HepG2 (cell line): ENCODE measurements at regions not wholly inside any gene's neighbourhood (a gene's known extent, or its start where the extent isn't known, plus 50 kb on each side); places are given as distances from the start of the nearest gene placed in this dataset.

ENCODE experiments used
- ATAC-seq: fragments of 200-7000 bp; cut with Tn5 transposase; 3 replicates; pipeline ENCODE4 v1.9.1; 2020; ENCODE audit warnings: mild to moderate bottlenecking, moderate library complexity
- BruUV-seq: library from RNA; stranded (reverse); fragments of 400-500 nt; replicated peaks from 2 replicates; lab custom pipeline; 2021; lab: Mats Ljungman, UMichigan
- CTCF ChIA-PET: fragments of 300-600 bp; formaldehyde crosslinking; extraction: SDS; loops from one replicate; lab custom pipeline; 2021; ENCODE audit warnings: low total read pairs, inconsistent platforms, low intra/inter-chr PET ratio; lab: Yijun Ruan, JAX
- POLR2A ChIA-PET: fragments of 350-600 bp; sonication (Branson Sonifier 250); formaldehyde crosslinking; loops from one replicate; lab custom pipeline; 2020; ENCODE audit warnings: antibody characterized with exemption, inconsistent platforms; lab: Yijun Ruan, JAX
- DNase-seq: peaks from one replicate; pipeline ENCODE4 v3.0.0-alpha.2; 2015; ENCODE audit warnings: low spot score
- FAIRE-seq: peaks from 3 replicates; lab custom pipeline; 2011; peaks lifted over from hg19 to GRCh38; lab: Jason Lieb, UNC
- H2AFZ ChIP-seq: one replicate; pipeline ENCODE4 v1.6.1; 2011; ENCODE audit warnings: low read length, inconsistent platforms
- H3K27ac ChIP-seq: fragments of 300-600 bp; 3 replicates; pipeline ENCODE4 v1.8.0; 2011; ENCODE audit warnings: mixed run types, mild to moderate bottlenecking, mixed read lengths, low read length, inconsistent platforms; ENCODE audit not compliant: insufficient read depth; ENCODE audit errors: extremely low read length
- H3K27me3 ChIP-seq, 2 experiments: fragments of 200-600 bp in 1 of 2; 2 replicates in 1 of 2; 3 replicates in 1 of 2; pipeline versions ENCODE4 v1.6.0 to v1.8.0; 2011; ENCODE audit warnings: low read length in 2 of 2, mild to moderate bottlenecking in 2 of 2, moderate library complexity in 2 of 2, inconsistent platforms in 1 of 2; ENCODE audit not compliant: insufficient read depth in 2 of 2, control insufficient read depth in 1 of 2
- H3K36me3 ChIP-seq, 2 experiments: fragments of 200-600 bp in 1 of 2; replicated peaks in 1 of 2; 2 replicates in 1 of 2; 3 replicates in 1 of 2; pipeline versions ENCODE4 v1.5.1 to v1.8.0; 2011; ENCODE audit warnings: low read length in 2 of 2, inconsistent platforms in 1 of 2; ENCODE audit not compliant: insufficient read depth in 2 of 2, control insufficient read depth in 1 of 2
- H3K4me1 ChIP-seq: 2 replicates; pipeline ENCODE4 v1.5.1; 2012; ENCODE audit warnings: low read length, inconsistent platforms; ENCODE audit not compliant: insufficient read depth
- H3K4me2 ChIP-seq: 2 replicates; pipeline ENCODE4 v1.6.0; 2011; ENCODE audit warnings: low read depth, low read length, inconsistent platforms
- H3K4me3 ChIP-seq, 3 experiments: fragments of 200-600 bp in 1 of 3; sonication (generic), shearing (Covaris generic) in 1 of 3; replicated peaks in 1 of 3; 2 replicates each; pipeline ENCODE4 v1.5.1; 2011 to 2016; ENCODE audit warnings: low read length in 3 of 3, inconsistent platforms in 2 of 3, low read depth in 2 of 3, mild to moderate bottlenecking in 2 of 3, control low read depth in 1 of 3, mixed read lengths in 1 of 3; ENCODE audit not compliant: insufficient read depth in 1 of 3
- H3K79me2 ChIP-seq: one replicate; pipeline ENCODE4 v1.6.1; 2011; ENCODE audit warnings: low read length, inconsistent platforms; ENCODE audit not compliant: insufficient read depth
- H3K9ac ChIP-seq: 2 replicates; pipeline ENCODE4 v1.6.0; 2011; ENCODE audit warnings: mild to moderate bottlenecking, low read depth, low read length, inconsistent platforms; ENCODE audit not compliant: insufficient read depth
- H3K9me3 ChIP-seq: 2 replicates; pipeline ENCODE4 v1.5.1; 2012; ENCODE audit warnings: mild to moderate bottlenecking, low read length
- H4K20me1 ChIP-seq: 2 replicates; pipeline ENCODE4 v1.6.0; 2011; ENCODE audit warnings: inconsistent platforms, mild to moderate bottlenecking, low read length, moderate library complexity; ENCODE audit not compliant: insufficient read depth
- CHD2 ChIP-seq: IDR thresholded peaks from 2 replicates; pipeline ENCODE4 v1.6.1; 2011; ENCODE audit warnings: low read depth, low read length, improper control_type of control experiment
- CREB3 ChIP-seq: sonication (generic); formaldehyde crosslinking; IDR thresholded peaks from 2 replicates; pipeline ENCODE4 v1.5.0; 2020; ENCODE audit warnings: missing genetic modification reagents
- IKZF1 ChIP-seq: fragments of 450-650 bp; IDR thresholded peaks from 2 replicates; pipeline ENCODE4 v1.7.1; 2016
- KIAA2018 ChIP-seq: sonication (generic); formaldehyde crosslinking; IDR thresholded peaks from 2 replicates; pipeline ENCODE4 v1.5.0; 2020; ENCODE audit warnings: mild to moderate bottlenecking, missing genetic modification reagents, borderline replicate concordance
- MBD4 ChIP-seq: IDR thresholded peaks from 2 replicates; pipeline ENCODE4 v1.6.1; 2012; ENCODE audit warnings: low read length, inconsistent platforms, borderline replicate concordance
- RELA ChIP-seq: sonication (generic); formaldehyde crosslinking; IDR thresholded peaks from 2 replicates; pipeline ENCODE4 v1.4.0; 2020; ENCODE audit warnings: missing genetic modification reagents
- TCF12 ChIP-seq, 2 experiments: fragments of 450-650 bp in 1 of 2; sonication (generic) in 1 of 2; formaldehyde crosslinking in 1 of 2; IDR thresholded peaks; 2 replicates each; pipeline versions ENCODE4 v1.6.1 to v1.8.0; 2017 to 2022; ENCODE audit warnings: antibody characterized with exemption in 1 of 2, mild to moderate bottlenecking in 1 of 2, missing genetic modification reagents in 1 of 2, moderate library complexity in 1 of 2
- TEAD3 ChIP-seq: optimal IDR thresholded peaks from 2 replicates; pipeline ENCODE3; 2016; ENCODE audit warnings: borderline replicate concordance
- XBP1 ChIP-seq: sonication (generic); formaldehyde crosslinking; IDR thresholded peaks from 2 replicates; pipeline ENCODE4 v1.5.0; 2020; ENCODE audit warnings: missing genetic modification reagents
- ZNF788 ChIP-seq: sonication (generic); formaldehyde crosslinking; IDR thresholded peaks from 2 replicates; pipeline ENCODE4 v1.5.0; 2020; ENCODE audit warnings: mild to moderate bottlenecking, missing genetic modification reagents, borderline replicate concordance
- ZSCAN29 ChIP-seq: sonication (generic); formaldehyde crosslinking; conservative IDR thresholded peaks from 2 replicates; pipeline ENCODE4 v1.4.0; 2020; ENCODE audit warnings: mild to moderate bottlenecking, missing genetic modification reagents
- WGBS: methylation state at CpG from one replicate; pipeline ENCODE4 v1.1.6; 2017; ENCODE audit warnings: low lambda C conversion rate; 5-methylcytosine and 5-hydroxymethylcytosine counted together
- in situ Hi-C: cut with HindIII; loops from 2 replicates; pipeline ENCODE4 v1.10.0; 2017; ENCODE audit warnings: low pct_unique_long_range_greater_than_20kb; ENCODE audit not compliant: extremely low pct_ligation_motif_present
- intact Hi-C: fragments of 100-400 bp; cut with micrococcal nuclease; formaldehyde crosslinking; loops from one replicate; pipeline ENCODE4 v1.10.0; 2022; ENCODE audit not compliant: unreplicated experiment
- TF ChIP-seq, protein P1 (sequence below): sonication (generic); formaldehyde crosslinking; conservative IDR thresholded peaks from 2 replicates; pipeline ENCODE4 v1.5.0; 2020; ENCODE audit warnings: missing genetic modification reagents
- TF ChIP-seq, protein P2 (sequence below): sonication (generic); formaldehyde crosslinking; IDR thresholded peaks from 2 replicates; pipeline ENCODE4 v1.5.0; 2020; ENCODE audit warnings: mild to moderate bottlenecking, missing genetic modification reagents

- BruUV-seq: no TSS peak
- H3K27ac ChIP-seq: no peak overlapping the region
- no peaks in the 10 kb centered on the region for H3K27me3 ChIP-seq
- H3K79me2 ChIP-seq: no peaks in the 10 kb centered on the region
- intact Hi-C loops (no loop called here), in situ Hi-C loops (no loop called here)
- no peaks in the 10 kb centered on the region for H3K9me3 ChIP-seq
- H2AFZ ChIP-seq: no peak overlapping the region
- peak; percentile 32; the same call in 2 of the 3 replicates for ATAC-seq
- no peaks in the 10 kb centered on the region for H4K20me1 ChIP-seq
- no peak for DNase-seq
- no peak overlapping the region for H3K4me2 ChIP-seq
- H3K4me1 ChIP-seq: peaks cover 11% of the 10 kb centered on the region; the same call in 1 of the 2 replicates
- no peak overlapping the region for H3K4me3 ChIP-seq
- 58% methylated on average over 6 of the region's 9 CpGs for WGBS
- CTCF ChIA-PET: no interaction called here
- no peaks in the 10 kb centered on the region for H3K36me3 ChIP-seq
- FAIRE-seq: no peak
- TF ChIP-seq MBD4 (no peak), KIAA2018 (CRISPR knock-in tag) (no peak), ZSCAN29 (CRISPR knock-in tag) (no peak), CREB3 (CRISPR knock-in tag) (no peak), TCF12 (IDR thresholded peaks at IDR 0.05) (no peak), TCF12 (CRISPR knock-in tag; IDR thresholded peaks at IDR 0.05) (no peak), IKZF1 (no peak), XBP1 (CRISPR knock-in tag) (no peak), RELA (CRISPR knock-in tag) (no peak), ZNF788 (no peak), CHD2 (no peak), TEAD3 (CRISPR knock-in tag) (no peak)
- TF ChIP-seq, protein P1, sequence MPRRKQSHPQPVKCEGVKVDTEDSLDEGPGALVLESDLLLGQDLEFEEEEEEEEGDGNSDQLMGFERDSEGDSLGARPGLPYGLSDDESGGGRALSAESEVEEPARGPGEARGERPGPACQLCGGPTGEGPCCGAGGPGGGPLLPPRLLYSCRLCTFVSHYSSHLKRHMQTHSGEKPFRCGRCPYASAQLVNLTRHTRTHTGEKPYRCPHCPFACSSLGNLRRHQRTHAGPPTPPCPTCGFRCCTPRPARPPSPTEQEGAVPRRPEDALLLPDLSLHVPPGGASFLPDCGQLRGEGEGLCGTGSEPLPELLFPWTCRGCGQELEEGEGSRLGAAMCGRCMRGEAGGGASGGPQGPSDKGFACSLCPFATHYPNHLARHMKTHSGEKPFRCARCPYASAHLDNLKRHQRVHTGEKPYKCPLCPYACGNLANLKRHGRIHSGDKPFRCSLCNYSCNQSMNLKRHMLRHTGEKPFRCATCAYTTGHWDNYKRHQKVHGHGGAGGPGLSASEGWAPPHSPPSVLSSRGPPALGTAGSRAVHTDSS (CRISPR knock-in tag): no peak
- TF ChIP-seq, protein P2, sequence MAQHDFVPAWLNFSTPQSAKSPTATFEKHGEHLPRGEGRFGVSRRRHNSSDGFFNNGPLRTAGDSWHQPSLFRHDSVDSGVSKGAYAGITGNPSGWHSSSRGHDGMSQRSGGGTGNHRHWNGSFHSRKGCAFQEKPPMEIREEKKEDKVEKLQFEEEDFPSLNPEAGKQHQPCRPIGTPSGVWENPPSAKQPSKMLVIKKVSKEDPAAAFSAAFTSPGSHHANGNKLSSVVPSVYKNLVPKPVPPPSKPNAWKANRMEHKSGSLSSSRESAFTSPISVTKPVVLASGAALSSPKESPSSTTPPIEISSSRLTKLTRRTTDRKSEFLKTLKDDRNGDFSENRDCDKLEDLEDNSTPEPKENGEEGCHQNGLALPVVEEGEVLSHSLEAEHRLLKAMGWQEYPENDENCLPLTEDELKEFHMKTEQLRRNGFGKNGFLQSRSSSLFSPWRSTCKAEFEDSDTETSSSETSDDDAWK (CRISPR knock-in tag): no peak
- POLR2A ChIA-PET: no interaction called here
- no peak overlapping the region for H3K9ac ChIP-seq
Observed at GRCh38 chr7:21345361-21345760, 82.5 kb upstream of the SP4 start.
